ENCODE measurements at regions not wholly inside any gene's neighbourhood (a gene's known extent, or its start where the extent isn't known, plus 50 kb on each side); places are given as distances from the start of the nearest gene placed in this dataset.

GRCh38 chr6:150304429-150304828 lies 64.4 kb upstream of the IYD start:
- Histone ChIP-seq H3K4me2 (ENCODE audit: low read length) (no peak overlapping the region), H4K20me1 (ENCODE audit: insufficient read depth) (no peaks in the 10 kb centered on the region), H3K27me3 (ENCODE audit: insufficient read depth, low read depth, low read length) (no peaks in the 10 kb centered on the region), H2AFZ (ENCODE audit: low read depth, low read length) (no peak overlapping the region), H3K4me3 (ENCODE audit: low read length) (no peak overlapping the region), H3K9me2 (ENCODE audit: insufficient read depth, low read length) (no peaks in the 10 kb centered on the region), H3K9ac (ENCODE audit: low read length) (no peak overlapping the region), H3K36me3 (ENCODE audit: insufficient read depth, low read length) (no peaks in the 10 kb centered on the region), H3K79me2 (replicated peaks; ENCODE audit: insufficient read depth, low read length) (no peaks in the 10 kb centered on the region), H3F3A (ENCODE audit: insufficient read depth, low read length, poor library complexity, severe bottlenecking) (peaks cover 4% of the 10 kb centered on the region), H3K27ac (ENCODE audit: low read length) (no peak overlapping the region), H3K9me3 (ENCODE audit: low read length) (no peaks in the 10 kb centered on the region)
- TF ChIP-seq SMC3 (conservative IDR thresholded peaks at IDR 0.05; ENCODE audit: poor library complexity), result no peak
- TF ChIP-seq RAD21 (conservative IDR thresholded peaks at IDR 0.05), result no peak
- no peak for TF ChIP-seq EZH2 (IDR thresholded peaks at IDR 0.05; ENCODE audit: borderline replicate concordance, insufficient read depth, low read length, poor library complexity, severe bottlenecking)
- TF ChIP-seq EP300 (conservative IDR thresholded peaks at IDR 0.05; ENCODE audit: poor library complexity, severe bottlenecking), result no peak
- no peak for TF ChIP-seq REST (IDR thresholded peaks at IDR 0.05; ENCODE audit: borderline replicate concordance)

- H3K4me3 ChIP-seq (ENCODE audit: low read length), result no peak overlapping the region
- no peaks in the 10 kb centered on the region for H3K79me2 ChIP-seq (replicated peaks; ENCODE audit: insufficient read depth, low read length)
- TF ChIP-seq POLR2AphosphoS5 (IDR thresholded peaks at IDR 0.05) (no peak), REST (IDR thresholded peaks at IDR 0.05; ENCODE audit: borderline replicate concordance) (no peak), EZH2 (IDR thresholded peaks at IDR 0.05; ENCODE audit: borderline replicate concordance, insufficient read depth, low read length, poor library complexity, severe bottlenecking) (no peak), TAF1 (IDR thresholded peaks at IDR 0.05; ENCODE audit: low read depth) (no peak)
- peaks cover 4% of the 10 kb centered on the region for H3F3A ChIP-seq (ENCODE audit: insufficient read depth, low read length, poor library complexity, severe bottlenecking)
- H4K20me1 ChIP-seq (ENCODE audit: insufficient read depth), result no peaks in the 10 kb centered on the region
- H3K9me3 ChIP-seq (ENCODE audit: low read length), result no peaks in the 10 kb centered on the region
- no peak overlapping the region for H3K4me2 ChIP-seq (ENCODE audit: low read length)
- no peak overlapping the region for H2AFZ ChIP-seq (ENCODE audit: low read depth, low read length)
- H3K27me3 ChIP-seq (ENCODE audit: insufficient read depth, low read depth, low read length), result no peaks in the 10 kb centered on the region
- no peaks in the 10 kb centered on the region for H3K36me3 ChIP-seq (ENCODE audit: insufficient read depth, low read length)
- no peaks in the 10 kb centered on the region for H3K9me2 ChIP-seq (ENCODE audit: insufficient read depth, low read length)
- no peak overlapping the region for H3K27ac ChIP-seq (ENCODE audit: low read length)
- H3K9ac ChIP-seq (ENCODE audit: low read length), result no peak overlapping the region
Measured at GRCh38 chr6:150306290-150306689, 62.5 kb upstream of the IYD start.

DNA sequence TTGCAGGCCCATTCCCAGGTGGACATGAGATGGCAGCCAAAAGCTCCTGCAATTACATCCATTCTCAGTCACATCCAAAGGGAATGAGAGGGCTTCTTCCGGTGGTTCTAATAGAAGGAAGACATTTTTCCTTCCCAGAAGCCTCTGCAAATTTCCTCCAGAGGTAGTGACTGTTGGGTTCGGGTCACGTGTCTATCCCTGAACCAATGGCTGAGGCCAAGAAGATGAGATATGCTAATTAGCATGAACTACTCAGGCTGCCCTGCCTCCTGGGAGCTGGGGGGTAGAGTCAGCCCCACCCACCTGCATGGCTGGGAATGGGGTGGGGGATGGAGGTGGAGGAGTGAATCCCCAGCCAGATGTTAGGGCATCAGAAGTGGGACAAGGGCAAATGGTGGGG lies 61.3 kb upstream of the IYD start:
- Histone ChIP-seq H3K4me3 (ENCODE audit: low read length) (no peak overlapping the region), H3K9me2 (ENCODE audit: insufficient read depth, low read length) (no peaks in the 10 kb centered on the region), H4K20me1 (ENCODE audit: insufficient read depth) (no peaks in the 10 kb centered on the region), H2AFZ (ENCODE audit: low read depth, low read length) (no peak overlapping the region), H3K36me3 (ENCODE audit: insufficient read depth, low read length) (no peaks in the 10 kb centered on the region), H3K9ac (ENCODE audit: low read length) (no peak overlapping the region), H3K27me3 (ENCODE audit: insufficient read depth, low read depth, low read length) (no peaks in the 10 kb centered on the region), H3K27ac (ENCODE audit: low read length) (no peak overlapping the region), H3K9me3 (ENCODE audit: low read length) (no peaks in the 10 kb centered on the region), H3K79me2 (replicated peaks; ENCODE audit: insufficient read depth, low read length) (no peaks in the 10 kb centered on the region), H3F3A (ENCODE audit: insufficient read depth, low read length, poor library complexity, severe bottlenecking) (peaks cover 3% of the 10 kb centered on the region), H3K4me2 (ENCODE audit: low read length) (no peak overlapping the region)
- TF ChIP-seq EP300 (conservative IDR thresholded peaks at IDR 0.05; ENCODE audit: poor library complexity, severe bottlenecking), result no peak
- TF ChIP-seq MXI1 (conservative IDR thresholded peaks at IDR 0.05; ENCODE audit: poor library complexity, severe bottlenecking), result no peak
- no peak for TF ChIP-seq POLR2AphosphoS5 (IDR thresholded peaks at IDR 0.05)
- TF ChIP-seq, protein P1, sequence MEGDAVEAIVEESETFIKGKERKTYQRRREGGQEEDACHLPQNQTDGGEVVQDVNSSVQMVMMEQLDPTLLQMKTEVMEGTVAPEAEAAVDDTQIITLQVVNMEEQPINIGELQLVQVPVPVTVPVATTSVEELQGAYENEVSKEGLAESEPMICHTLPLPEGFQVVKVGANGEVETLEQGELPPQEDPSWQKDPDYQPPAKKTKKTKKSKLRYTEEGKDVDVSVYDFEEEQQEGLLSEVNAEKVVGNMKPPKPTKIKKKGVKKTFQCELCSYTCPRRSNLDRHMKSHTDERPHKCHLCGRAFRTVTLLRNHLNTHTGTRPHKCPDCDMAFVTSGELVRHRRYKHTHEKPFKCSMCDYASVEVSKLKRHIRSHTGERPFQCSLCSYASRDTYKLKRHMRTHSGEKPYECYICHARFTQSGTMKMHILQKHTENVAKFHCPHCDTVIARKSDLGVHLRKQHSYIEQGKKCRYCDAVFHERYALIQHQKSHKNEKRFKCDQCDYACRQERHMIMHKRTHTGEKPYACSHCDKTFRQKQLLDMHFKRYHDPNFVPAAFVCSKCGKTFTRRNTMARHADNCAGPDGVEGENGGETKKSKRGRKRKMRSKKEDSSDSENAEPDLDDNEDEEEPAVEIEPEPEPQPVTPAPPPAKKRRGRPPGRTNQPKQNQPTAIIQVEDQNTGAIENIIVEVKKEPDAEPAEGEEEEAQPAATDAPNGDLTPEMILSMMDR (IDR thresholded peaks at IDR 0.05; ENCODE audit: poor library complexity, severe bottlenecking), result no peak
- TF ChIP-seq REST (IDR thresholded peaks at IDR 0.05; ENCODE audit: borderline replicate concordance), result no peak
- no peak for TF ChIP-seq EZH2 (IDR thresholded peaks at IDR 0.05; ENCODE audit: borderline replicate concordance, insufficient read depth, low read length, poor library complexity, severe bottlenecking)

Data from neural cell (in vitro differentiated cells).